SU-DHL-6 (cell line): ENCODE measurements at regions not wholly inside any gene's neighbourhood (a gene's known extent, or its start where the extent isn't known, plus 50 kb on each side); places are given as distances from the start of the nearest gene placed in this dataset.

ENCODE experiments used
- EZH2phosphoT487 ChIP-seq: fragments of 200-600 bp; sonication (generic), shearing (Covaris generic); conservative IDR thresholded peaks from 2 replicates; pipeline ENCODE4 v1.6.1; 2018; ENCODE audit warnings: mild to moderate bottlenecking, antibody characterized with exemption, low read length, moderate library complexity, mixed read lengths
- TF ChIP-seq, protein P1 (sequence below): fragments of 200-600 bp; sonication (generic); IDR thresholded peaks from one replicate; pipeline ENCODE4 v1.5.1; 2017; ENCODE audit warnings: antibody characterized with exemption, mild to moderate bottlenecking, low read length, moderate library complexity; ENCODE audit not compliant: insufficient read depth, poor library complexity, severe bottlenecking

DNA sequence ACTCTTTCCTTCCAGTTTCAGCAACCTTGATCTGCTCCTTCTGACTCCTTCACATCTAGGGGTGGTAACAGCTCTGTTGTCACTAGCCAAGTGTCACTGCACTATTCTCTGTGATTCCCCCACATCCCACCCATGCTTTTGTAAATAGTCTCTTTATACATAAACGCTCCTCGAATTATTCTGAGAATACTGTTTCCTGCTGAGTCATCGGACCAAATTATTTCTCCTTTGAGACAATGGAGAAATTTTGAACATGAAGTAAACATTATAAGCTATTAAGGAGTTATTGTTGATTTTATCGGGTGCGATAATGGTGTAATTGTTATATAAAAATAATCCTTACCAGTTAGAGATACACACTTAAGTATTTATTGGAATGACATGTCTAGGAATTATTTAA, 245.1 kb upstream of the RPS6KA3 start:
- TF ChIP-seq, protein P1, sequence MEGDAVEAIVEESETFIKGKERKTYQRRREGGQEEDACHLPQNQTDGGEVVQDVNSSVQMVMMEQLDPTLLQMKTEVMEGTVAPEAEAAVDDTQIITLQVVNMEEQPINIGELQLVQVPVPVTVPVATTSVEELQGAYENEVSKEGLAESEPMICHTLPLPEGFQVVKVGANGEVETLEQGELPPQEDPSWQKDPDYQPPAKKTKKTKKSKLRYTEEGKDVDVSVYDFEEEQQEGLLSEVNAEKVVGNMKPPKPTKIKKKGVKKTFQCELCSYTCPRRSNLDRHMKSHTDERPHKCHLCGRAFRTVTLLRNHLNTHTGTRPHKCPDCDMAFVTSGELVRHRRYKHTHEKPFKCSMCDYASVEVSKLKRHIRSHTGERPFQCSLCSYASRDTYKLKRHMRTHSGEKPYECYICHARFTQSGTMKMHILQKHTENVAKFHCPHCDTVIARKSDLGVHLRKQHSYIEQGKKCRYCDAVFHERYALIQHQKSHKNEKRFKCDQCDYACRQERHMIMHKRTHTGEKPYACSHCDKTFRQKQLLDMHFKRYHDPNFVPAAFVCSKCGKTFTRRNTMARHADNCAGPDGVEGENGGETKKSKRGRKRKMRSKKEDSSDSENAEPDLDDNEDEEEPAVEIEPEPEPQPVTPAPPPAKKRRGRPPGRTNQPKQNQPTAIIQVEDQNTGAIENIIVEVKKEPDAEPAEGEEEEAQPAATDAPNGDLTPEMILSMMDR: no peak
- no peak for TF ChIP-seq EZH2phosphoT487
